ENCODE measurements at regions not wholly inside any gene's neighbourhood (a gene's known extent, or its start where the extent isn't known, plus 50 kb on each side); places are given as distances from the start of the nearest gene placed in this dataset.

GRCh38 chr2:6493266-6493665 is 372.4 kb downstream of the CMPK2 start:
- TF ChIP-seq, protein P1, sequence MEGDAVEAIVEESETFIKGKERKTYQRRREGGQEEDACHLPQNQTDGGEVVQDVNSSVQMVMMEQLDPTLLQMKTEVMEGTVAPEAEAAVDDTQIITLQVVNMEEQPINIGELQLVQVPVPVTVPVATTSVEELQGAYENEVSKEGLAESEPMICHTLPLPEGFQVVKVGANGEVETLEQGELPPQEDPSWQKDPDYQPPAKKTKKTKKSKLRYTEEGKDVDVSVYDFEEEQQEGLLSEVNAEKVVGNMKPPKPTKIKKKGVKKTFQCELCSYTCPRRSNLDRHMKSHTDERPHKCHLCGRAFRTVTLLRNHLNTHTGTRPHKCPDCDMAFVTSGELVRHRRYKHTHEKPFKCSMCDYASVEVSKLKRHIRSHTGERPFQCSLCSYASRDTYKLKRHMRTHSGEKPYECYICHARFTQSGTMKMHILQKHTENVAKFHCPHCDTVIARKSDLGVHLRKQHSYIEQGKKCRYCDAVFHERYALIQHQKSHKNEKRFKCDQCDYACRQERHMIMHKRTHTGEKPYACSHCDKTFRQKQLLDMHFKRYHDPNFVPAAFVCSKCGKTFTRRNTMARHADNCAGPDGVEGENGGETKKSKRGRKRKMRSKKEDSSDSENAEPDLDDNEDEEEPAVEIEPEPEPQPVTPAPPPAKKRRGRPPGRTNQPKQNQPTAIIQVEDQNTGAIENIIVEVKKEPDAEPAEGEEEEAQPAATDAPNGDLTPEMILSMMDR (IDR thresholded peaks at IDR 0.05; ENCODE audit: control extremely low read depth in 1 of 3, insufficient read depth in 1 of 3, low read depth in 1 of 3, low read length in 3 of 3), result no peak
- TF ChIP-seq ZNF274 (IDR thresholded peaks at IDR 0.05; ENCODE audit: borderline replicate concordance, extremely low read depth, low read length), result no peak
- TF ChIP-seq EP300 (IDR thresholded peaks at IDR 0.05; ENCODE audit: borderline replicate concordance in 1 of 2, low read depth in 2 of 2, low read length in 2 of 2), result no peak

Measured in H1 (cell line).